HG02642 (cell line): ENCODE measurements at regions not wholly inside any gene's neighbourhood (a gene's known extent, or its start where the extent isn't known, plus 50 kb on each side); places are given as distances from the start of the nearest gene placed in this dataset.
"Not testable (repeated sequence)": the region's sequence is repeated elsewhere in the genome, so short reads cannot be mapped to it uniquely, and the experiment has no call there.

Experiments used
- ATAC-seq: cut with Tn5 transposase; IDR thresholded peaks from one replicate; pipeline ENCODE4 v1.9.1; 2021; ENCODE audit warnings: mild to moderate bottlenecking; ENCODE audit not compliant: unreplicated experiment, poor library complexity

- ATAC-seq: no peak
Observed at GRCh38 chrX:124426288-124427169, 80.2 kb downstream of the SH2D1A start.

- no peak for ATAC-seq
Observed at GRCh38 chrX:124433186-124433585, 86.8 kb downstream of the SH2D1A start.

- ATAC-seq: no peak
Observed at GRCh38 chrX:124435616-124436015, 89.3 kb downstream of the SH2D1A start.

DNA sequence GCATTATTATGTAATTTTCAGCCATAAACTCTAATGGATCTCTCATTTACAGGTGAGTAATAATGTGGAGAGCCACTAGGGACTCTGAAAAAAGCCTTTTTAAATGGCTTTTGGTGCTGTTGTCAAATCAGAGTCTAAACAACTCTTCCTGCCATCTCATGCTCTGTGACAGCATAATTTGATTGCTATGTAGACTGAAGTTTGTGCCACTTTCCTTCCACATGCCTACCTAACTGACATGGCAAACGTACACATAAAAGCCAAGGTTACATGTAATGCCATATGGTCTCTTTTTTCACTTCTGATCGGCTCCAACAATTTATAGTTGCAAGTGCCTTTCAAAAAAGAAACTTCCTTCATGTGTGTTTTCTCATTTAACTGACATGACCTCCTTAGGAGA is 94.3 kb downstream of the SH2D1A start:
- no peak for ATAC-seq

GRCh38 chrX:124441971-124442590 is 95.7 kb downstream of the SH2D1A start:
- ATAC-seq: no peak

- no peak for ATAC-seq
Observed at GRCh38 chrX:124455966-124456365, 109.6 kb downstream of the SH2D1A start.

DNA sequence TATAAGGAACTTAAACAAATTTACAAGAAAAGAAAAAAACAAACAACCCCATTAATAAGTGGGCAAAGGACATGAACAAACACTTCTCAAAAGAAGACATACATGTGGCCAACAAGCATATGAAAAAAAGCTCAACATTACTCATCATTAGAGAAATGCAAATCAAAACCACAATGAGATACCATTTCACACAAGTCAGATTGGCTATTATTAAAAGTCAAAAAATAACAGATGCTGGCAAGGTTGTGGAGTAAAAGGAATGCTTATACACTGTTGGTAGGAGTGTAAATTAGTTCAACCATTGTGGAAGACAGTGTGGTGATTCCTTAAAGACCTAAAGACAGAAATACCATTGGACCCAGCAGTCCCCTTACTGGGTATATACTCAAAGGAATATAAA is 113.5 kb downstream of the SH2D1A start:
- not testable (repeated sequence) for ATAC-seq

GRCh38 chrX:124462931-124463330 is 116.6 kb downstream of the SH2D1A start:
- no peak for ATAC-seq

GRCh38 chrX:124467202-124467601 is 120.8 kb downstream of the SH2D1A start:
- no peak for ATAC-seq

DNA sequence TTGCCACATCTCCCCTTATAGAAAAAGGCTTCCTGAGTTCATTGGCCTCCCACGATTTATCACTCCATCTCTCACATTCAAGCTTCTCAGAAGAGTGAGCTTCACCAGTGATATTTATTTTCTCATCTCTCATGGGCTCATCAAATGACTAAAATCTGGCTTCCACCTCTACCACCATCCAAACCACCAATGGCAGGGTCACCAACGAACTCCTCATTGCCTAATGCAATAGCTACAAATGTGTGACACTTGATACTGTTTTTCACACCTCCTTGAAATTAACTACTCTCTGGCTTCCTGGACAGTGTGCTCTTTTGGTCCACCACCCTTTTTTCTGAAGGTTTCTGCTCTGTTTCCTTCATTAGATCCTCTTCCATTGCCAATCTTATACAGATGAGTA is 129.0 kb downstream of the SH2D1A start:
- ATAC-seq: no peak

DNA sequence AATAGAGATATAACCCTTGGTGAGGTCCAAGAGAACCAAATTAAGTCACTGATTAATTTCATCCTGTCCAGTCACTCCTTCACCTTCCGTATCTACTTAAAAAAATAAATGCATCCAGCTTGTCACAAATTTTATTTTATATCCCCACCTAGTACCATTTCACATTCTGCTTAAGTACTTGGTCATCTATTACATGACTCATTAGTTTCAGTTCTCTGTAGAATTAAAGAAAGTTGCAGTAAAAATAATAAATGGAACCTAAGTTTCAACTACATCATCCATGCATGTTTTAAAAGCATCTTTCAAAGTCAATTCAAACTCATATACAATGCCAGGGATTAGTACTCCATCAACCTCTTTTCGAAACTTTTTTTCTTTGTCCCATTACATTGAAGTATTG is 130.2 kb downstream of the SH2D1A start:
- ATAC-seq: no peak

- no peak for ATAC-seq
Observed at GRCh38 chrX:124478046-124478445, 131.7 kb downstream of the SH2D1A start.

DNA sequence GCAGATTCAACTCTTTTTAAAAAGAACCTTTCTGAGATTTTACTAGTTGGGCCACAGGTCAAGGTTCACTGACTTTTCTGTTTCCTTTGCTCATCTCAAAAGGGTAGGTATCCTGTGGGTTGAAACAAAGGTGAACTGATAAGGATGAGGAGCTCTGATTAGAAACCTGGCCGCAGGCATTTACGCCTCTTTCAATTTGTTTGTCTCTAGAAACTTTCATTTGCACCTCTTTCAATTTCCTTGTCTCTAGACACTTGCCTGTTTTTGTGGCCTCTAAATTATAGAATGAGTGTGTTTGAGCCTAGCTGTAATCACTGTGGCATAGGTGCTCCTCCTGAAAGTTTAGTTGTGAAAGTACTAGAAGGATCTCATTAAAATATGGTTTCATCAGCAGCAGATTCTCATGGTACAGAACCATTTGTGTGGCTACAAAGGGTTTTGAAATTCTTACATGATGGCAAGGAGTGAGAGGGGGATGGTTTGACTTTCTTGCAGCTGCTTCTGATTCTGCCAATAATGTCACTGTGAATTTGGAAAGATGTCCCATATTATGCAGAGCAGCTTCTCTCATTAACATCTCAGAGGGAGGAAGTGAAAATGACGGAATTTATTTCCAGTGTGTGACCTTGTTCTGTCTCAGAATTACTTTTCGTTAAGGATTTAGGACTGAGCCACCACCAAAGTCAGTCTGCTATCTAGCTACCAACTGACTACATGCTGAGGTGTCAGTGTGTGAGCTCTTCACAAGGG is 142.2 kb downstream of the SH2D1A start:
- peak; percentile 71 for ATAC-seq

- no peak for ATAC-seq
Observed at GRCh38 chrX:124493984-124494383, 147.6 kb downstream of the SH2D1A start.

DNA sequence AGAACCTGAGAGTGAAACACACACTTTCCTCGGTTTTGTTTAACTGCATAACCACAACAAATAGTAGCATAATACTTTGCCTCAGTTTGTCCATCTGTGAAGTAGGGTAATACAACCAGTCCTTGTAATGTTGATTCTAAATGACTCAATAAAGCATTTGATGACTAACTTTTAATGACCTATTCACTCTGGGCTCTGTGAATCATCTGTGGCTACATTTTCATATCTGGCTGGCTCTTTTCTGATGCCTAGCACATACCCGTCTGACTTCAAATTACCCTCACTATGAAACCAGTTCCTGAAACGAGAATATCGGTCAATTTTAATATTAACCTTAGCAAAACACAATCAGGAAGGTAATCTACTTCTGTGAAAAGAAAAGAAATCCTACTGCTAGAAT is 151.0 kb downstream of the SH2D1A start:
- no peak for ATAC-seq

- ATAC-seq: no peak
Observed at GRCh38 chrX:124501586-124501985, 155.2 kb downstream of the SH2D1A start.

- ATAC-seq: no peak
Observed at GRCh38 chrX:124502166-124502565, 155.8 kb downstream of the SH2D1A start.

- ATAC-seq: no peak
Observed at GRCh38 chrX:124502599-124502998, 156.2 kb downstream of the SH2D1A start.

- ATAC-seq: peak; percentile 80
Observed at GRCh38 chrX:124504111-124504983, 158.0 kb downstream of the SH2D1A start.

DNA sequence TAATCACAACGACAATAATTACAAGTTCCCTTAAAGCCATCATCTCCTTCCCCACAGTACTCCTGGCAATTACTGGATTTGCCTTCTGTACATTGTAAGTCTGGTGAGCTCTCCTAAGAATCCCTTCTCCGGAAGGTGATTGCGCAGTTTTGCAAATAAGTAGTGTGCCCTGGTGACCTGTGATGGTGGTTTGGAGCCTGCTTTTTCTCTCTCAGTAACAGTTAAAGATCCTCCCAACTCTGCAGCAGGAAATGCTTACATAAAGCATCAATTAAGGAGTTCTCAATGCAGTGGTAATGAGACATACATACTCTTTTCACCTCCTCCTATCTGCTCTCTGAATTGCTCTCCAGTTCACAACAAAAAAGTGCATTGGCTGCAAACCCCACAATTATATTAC is 159.7 kb downstream of the SH2D1A start:
- ATAC-seq: no peak
